Inflammatory macrophage treated with lipopolysaccharide for 1 hour (primary cell): ENCODE measurements at regions not wholly inside any gene's neighbourhood (a gene's known extent, or its start where the extent isn't known, plus 50 kb on each side); places are given as distances from the start of the nearest gene placed in this dataset.

Source experiments
- DNase-seq, 2 donors: peaks; one replicate each; pipeline ENCODE4 v3.0.0-alpha.2; 2020 to 2022

DNA sequence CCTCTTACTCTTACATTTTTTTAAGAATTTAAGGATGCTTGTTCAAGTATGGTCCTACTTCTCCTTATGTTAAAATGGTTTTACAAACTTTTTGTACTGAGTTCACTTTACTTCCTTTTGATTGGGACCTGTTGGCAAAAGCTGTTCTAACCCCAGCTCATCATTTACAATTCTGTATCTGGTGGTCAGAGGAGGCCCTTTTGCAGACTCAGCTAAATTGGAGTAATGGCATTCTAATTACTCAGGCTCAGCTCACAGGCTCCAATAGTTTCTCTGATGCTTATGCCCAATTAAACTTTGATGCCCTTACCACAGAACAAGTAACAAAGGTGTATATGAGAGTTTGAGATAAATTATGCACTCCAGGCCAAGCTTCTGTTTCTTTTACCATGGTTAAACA lies 1632.0 kb downstream of the UQCRFS1 start:
- no peak for DNase-seq
